ENCODE measurements at regions not wholly inside any gene's neighbourhood (a gene's known extent, or its start where the extent isn't known, plus 50 kb on each side); places are given as distances from the start of the nearest gene placed in this dataset.
"Not testable (repeated sequence)": the region's sequence is repeated elsewhere in the genome, so short reads cannot be mapped to it uniquely, and the experiment has no call there.

DNA sequence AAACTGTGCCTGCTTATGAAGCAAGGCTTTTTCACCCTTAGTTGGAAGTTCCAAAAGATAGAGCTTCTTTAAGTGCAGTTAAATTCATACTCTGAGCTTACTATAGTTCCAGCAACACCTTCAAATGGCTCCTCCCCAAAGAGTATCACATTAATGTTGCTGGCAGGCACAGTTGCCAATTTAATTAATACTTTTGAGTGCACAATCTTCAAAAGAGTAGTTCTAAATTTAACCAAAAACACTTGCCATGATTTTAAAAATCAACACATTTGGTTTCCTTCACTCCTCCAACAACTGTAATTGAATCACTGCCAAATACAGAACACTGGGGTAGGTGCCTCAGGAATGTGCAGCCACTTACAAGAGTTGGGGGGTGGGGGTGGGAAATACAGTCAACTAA lies 150.6 kb upstream of the UBE2E3 start:
- DNase-seq (ENCODE audit: low read depth in 3 of 3) = no peak

DNA sequence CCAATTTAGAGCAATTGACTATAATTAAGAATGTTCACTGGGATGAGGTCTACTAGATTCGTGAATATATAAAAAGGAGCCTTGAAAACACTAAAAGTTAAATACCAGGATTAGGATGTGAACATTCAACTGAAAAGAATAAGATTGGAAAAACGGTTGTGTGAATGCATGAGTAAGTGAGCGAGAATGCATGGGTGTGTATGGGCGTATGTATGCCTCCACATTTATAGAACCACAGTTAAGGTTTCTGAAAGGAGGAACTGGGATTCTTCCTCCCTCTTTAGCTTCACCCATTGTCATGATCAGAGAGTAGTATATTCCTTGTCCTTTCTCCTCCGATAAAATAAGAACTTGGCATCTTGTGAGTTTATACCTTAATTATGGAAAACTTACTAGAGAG lies 151.1 kb upstream of the UBE2E3 start:
- DNase-seq (ENCODE audit: low read depth in 3 of 3) = no peak

DNA sequence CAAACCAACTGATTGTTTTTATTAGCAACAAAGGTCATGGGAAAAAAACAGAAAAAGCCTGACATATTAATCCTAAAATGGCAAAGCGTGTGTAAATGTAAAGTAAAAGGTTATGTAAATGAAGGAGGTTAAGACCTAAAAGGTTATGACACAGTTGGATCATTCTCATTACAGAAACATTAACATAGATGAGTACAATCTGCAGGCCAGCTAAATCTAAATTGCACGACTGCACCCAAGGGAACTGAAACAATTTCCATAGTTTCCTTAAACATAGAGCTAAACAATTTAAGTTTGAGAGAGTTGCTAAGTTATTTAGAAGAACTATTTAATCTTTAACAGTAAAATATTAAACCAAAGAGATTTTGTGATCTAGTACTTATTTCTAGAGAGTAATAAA lies 151.6 kb upstream of the UBE2E3 start:
- no peak for DNase-seq (ENCODE audit: low read depth in 3 of 3)

DNA sequence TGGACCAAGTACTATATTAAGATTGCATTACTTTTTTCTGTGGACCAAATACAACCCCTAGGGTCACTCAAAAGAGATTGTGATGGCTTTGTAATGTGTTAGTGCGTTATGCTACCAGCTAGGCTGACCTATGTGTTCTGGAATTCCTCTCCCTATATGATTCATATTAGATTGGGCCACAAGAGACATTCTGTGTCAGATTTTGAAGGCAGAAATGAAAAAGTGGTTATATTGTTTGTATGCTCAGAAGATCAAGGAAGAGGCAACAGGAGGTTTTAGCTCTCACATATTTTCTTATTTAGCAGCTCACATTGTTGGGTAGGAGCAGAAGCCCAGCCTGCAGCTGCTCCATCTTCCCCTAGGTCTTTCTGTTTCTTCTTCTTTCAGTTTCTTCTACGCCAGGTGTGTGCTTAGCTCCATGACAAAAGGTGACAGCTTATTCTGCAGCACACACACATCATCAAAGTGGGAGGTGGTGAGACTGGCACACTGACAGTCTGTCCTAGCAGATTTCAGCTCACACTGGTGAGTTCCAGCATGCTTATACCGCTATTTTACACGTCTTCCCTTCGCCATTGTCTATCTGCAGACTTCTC lies 156.8 kb upstream of the UBE2E3 start:
- DNase-seq (ENCODE audit: low read depth in 3 of 3) = no peak

DNA sequence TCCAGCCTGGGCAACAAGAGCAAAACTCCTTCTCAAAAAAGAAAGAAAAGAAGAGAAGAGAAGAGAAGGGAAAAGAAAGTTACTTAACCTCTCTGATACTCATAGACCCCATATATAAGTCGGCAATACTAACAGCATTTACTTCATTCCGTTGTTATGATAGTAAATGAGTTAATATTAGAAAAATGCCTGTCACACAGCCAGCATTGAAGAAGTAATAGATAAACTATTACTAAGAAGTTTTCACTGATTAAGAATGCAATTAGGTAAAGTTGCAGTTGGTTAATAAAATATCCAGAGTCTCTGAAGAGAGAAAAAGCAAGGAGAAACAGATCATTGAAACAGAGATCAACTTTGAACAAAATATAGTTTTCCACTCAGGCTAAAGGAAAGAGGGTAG lies 161.3 kb upstream of the UBE2E3 start:
- DNase-seq (ENCODE audit: low read depth in 3 of 3) = no peak

DNA sequence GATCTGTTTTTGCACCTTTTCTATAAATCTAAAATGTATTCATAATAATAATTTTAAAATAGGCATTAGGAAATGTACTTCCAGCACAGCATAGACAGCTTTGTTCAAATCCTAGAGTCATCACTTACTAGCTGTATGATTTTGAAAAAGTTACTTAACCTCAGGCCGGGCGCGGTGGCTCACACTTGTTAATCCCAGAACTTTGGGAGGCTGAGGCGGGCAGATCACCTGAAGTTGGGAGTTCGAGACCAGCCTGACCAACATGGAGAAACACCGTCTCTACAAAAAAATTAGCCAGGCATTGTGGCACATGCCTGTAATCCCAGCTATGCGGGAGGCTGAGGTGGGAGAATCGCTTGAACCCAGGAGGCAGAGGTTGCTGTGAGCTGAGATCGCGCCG lies 161.7 kb upstream of the UBE2E3 start:
- DNase-seq (ENCODE audit: low read depth in 3 of 3) = not testable (repeated sequence)

DNA sequence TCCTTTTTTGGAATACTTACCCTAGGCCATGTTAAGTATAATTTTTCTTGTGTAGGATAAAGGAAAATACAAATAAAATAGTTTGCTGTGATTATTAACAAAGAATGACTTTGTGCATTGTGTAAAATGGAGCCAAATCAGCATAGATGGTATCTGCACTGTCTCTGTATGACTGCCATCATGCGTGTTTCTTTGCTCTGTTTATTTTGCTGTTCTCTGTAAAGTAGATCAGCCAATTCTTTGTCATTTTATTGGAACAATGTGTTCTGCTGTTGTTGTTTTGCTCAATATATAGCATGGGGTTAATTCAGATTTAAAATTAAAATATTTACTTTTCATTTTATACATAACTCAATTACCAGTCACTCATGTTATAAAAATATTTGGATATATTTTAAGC lies 181.3 kb upstream of the UBE2E3 start:
- no peak for DNase-seq (ENCODE audit: low read depth in 3 of 3)

DNA sequence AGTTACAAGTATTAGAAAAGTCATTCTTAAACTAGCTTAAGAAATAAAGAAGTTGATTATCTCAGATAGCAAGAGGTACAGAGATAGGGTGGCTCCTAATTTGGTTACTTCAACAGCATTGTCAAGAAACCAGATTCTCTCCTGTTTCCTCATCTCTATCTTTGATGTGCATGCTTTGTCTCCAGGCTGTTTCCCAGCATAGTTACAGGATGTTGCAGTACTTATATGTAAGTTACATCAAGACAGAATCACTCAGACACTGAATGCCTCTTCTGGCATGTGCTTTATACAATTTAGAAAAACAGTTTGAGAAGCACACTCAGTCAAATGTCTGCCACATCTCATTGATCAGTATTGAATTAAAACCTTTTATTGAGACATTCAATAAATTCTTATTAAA lies 189.5 kb upstream of the UBE2E3 start:
- no peak for DNase-seq (ENCODE audit: low read depth in 3 of 3)

DNA sequence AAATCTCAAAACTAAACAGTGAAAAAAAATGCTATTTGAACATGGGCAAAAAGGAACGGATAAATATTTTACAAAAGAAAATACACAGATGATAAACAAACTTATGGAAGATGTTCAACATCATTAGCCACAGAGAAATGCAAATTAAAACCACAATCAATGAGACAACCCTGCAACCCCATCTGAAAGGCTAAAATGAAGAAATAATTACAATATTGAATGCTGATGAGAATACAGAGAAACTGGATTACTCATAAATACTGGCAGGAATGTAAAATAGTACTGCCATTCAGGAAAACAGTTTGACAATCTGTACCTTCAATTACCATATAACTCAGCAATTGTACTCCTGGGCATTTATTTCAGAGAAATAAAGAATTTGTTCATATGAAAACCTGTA lies 193.1 kb upstream of the UBE2E3 start:
- no peak for DNase-seq (ENCODE audit: low read depth in 3 of 3)

DNA sequence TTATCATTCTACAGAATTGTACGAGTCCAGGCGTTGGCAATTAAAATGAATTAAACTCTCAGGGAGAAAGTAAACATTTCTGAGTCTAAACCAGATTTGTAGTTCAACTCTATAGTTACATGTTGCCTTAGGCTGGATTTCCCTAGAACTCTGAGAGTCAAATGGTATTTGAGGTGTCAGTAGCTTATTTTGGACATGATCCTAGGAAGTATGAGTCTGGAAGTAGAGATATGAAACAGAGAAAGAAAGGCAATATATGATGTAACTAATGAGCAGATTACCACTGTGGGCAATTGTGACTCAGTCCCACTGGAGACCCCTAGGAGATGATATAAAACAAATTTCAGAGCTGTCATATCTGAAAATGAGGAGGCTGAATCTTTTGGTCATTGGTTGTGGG lies 199.1 kb upstream of the UBE2E3 start:
- DNase-seq (ENCODE audit: low read depth in 3 of 3) = no peak

DNA sequence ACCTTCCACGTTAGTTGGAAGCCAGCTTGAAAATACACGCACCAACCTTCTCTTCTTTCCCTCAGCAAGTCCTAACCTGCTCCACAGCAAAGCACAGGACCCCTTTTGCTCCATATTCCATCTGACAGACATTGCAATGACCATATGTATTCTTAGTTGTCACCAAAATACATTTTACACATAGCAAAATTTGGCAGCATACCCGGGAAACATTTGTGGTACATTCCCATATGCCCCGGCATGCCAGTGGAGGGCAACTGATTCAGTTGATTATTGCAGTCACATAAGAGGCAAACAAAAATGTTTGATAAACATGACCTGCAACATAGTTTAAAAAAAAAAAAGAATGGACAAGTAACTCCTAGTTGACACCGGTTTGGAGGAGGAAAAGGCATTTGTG lies 202.1 kb upstream of the UBE2E3 start:
- no peak for DNase-seq (ENCODE audit: low read depth in 3 of 3)

DNA sequence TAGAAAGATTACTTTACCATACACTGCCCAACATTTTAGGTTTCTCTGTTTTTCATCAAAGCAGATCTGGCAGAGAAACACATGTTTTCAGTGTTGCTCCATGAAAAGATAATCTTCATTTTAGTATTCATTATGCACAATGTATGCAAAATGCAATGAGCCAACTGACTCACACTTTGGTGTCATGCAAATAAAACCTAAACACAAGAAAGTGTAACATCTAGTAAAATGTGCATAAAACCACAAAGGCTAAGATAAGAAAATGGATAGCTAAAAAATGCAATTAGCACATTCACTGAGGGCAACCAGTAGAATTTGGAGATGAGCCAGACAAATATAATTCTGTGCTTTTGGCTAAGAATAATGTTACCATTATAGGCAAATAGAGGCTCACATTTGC lies 203.5 kb upstream of the UBE2E3 start:
- DNase-seq (ENCODE audit: low read depth in 3 of 3) = no peak

DNA sequence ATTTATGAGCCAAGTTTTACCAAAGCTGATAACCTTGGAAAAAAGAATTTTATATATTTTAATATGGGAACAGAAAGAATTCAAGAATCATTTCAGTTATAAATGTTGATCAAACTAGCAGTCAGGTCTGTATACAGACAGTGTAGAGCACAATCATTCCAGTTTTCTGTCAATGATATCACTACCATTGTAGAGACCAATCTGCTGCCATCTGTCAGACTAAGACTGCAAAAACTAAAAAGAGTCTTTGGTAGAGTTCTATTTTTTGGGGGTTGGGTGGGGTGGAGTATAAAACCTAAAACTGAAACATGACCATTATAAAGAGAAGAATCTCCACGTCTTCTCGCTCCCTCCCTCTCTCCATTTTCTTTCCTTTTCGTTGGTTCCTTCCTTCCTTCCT lies 204.7 kb upstream of the UBE2E3 start:
- DNase-seq (ENCODE audit: low read depth in 3 of 3) = no peak

DNA sequence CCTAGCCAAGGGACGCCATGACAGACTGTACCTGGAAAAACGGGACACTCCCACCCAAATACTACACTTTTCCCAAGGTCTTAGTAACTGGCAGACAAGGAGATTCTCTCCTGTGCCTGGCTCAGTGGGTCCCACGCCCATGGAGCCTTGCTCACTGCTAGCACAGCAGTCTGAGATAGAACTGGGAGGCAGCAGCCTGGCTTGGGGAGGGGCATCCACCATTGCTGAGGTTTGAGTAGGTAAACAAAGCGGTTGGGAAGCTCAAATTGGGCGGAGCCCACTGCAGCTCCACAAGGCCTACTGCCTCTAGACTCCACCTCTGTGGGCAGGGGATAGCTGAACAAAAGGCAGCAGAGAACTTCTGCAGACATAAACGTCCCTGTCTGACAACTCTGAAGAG lies 215.1 kb upstream of the UBE2E3 start:
- DNase-seq (ENCODE audit: low read depth in 3 of 3) = not testable (repeated sequence)

DNA sequence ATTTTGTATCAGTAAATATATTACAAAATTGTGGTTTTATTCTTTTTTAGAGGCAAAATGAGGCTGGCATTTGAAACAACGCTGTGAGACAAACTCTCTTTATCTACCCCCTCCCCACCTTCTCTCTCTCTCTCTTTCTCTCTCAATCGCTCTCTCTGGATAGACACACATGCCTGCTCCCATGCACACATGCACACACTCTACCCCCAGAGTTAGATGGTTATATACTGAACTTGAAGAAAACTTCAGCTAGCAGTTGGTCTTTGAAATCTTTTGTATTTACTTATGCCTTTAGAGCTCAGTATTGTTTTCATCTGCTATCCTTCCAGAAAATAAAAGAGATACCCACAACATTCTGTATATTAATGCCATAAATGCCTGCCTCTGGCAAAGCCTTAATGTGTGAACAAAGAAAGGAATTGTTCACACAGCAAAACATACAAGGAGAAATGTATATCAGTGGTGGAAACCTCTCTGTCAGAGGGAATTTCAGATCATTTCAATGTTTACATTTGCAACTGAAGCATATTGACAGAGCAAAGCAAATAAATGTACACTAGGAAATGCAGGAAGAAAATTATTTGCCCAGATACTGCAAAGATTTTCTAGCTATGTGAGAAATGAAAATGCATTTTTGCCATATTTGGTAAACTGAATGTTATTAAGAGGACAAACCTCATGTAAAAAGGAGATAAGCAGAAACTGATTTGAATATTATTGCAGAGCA lies 217.0 kb upstream of the UBE2E3 start:
- DNase-seq (ENCODE audit: low read depth in 3 of 3) = no peak

DNA sequence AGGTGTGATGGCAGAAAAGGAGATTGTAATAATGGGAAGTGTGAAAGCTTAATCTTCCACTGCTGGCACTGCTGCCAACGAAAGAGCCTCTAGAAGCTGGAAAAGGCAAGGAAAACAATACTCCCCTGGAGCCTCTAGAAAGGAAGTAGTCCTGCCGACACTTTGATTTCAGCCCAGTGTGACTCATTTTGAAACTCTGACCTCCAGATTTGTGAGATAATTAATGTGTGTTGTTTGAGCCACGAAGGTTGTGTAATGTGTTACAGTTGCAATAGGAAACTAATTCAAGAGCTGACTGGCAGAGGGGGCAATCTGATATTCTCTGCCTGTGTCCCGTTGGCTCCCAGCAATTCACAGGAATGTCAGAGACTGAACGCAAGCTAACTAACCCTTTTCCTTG lies 219.2 kb upstream of the UBE2E3 start:
- no peak for DNase-seq (ENCODE audit: low read depth in 3 of 3)

DNA sequence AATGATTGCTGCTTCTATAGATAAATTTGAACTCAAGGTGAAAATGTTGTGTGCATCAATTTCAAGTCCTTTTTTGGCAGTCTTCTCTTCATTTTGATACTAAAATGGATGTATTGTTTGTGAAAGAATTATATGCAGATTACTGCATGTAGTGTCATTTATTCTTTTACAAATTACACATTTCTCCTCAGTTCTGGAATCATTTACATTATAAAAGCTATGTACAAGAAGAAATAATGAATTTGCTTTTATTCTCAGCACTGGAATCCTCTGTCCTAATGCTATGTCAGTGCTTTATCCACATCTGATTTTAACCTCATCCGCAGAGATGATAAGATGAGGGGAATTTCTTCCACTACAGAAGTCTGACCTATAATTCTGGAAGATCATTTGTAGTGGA lies 220.8 kb upstream of the UBE2E3 start:
- no peak for DNase-seq (ENCODE audit: low read depth in 3 of 3)

DNA sequence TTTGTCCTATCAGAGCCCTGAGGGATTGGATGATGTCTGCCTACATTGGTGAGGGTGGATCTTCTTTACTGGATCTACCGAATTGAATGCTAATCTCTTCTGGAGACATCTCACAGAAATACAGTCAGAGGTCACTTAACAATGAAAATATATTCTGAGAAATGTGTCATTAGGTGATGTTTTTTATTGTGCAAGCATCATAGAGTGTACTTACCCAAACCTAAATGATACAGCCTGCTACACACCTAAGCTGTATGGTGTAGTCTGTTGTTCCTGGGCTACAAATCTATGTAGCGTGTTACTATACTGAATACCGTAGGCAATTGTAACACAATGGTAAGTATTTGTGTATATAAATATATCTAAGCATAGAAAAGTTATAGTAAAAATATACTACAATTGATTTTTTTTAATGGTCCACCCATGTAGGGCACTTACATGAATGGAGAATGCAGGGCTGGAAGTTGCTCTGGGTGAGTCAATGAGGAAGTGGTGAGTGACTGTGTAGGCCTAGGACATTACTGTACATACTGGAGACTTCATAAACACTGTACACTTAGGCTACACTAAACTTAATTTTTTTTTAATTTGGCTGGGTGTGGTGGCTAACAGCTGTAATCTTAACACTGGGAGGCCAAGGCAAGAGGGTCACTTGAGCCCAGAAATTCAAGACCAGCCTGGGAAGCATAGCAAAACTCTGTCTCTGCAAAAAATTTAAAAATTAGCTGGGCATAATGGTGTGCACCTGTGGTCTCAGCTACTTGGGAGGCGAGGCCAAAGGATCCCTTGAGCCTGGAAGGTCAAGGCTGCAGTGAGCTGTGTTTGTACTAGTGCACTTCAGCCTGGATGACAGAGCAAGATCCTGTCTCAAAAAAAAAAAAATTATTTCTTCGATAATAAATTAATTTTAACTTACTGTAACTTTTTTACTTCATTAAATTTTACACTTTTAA lies 226.3 kb upstream of the UBE2E3 start:
- no peak for DNase-seq (ENCODE audit: low read depth in 3 of 3)

DNA sequence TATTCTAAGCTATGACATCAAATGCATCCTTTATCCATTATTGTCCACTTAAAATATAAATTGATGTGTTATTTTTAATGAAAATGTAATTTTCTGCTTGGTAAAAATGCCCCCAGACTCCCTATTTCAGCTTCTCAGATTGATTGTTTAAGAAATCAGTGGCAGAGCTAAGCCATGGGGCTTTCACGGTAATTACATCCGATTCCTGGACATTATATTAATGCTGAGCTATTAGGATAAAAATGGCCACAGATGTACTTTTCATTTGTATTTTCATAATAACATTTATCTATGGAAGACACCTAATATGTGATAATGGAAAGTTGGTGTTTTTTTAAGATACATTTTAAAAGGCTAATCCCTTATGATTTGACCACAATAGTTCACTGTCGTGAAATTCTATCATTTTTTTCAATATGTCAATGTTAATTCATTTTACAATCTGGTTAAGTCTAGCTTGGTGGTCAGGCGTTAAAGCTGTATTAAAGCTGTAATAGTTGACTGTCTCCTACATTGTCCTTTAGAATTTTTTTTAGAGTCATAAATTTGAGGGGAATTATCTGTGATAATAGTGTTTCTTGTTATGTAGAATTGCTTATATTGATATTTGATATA lies 229.0 kb upstream of the UBE2E3 start:
- no peak for DNase-seq (ENCODE audit: low read depth in 3 of 3)

DNA sequence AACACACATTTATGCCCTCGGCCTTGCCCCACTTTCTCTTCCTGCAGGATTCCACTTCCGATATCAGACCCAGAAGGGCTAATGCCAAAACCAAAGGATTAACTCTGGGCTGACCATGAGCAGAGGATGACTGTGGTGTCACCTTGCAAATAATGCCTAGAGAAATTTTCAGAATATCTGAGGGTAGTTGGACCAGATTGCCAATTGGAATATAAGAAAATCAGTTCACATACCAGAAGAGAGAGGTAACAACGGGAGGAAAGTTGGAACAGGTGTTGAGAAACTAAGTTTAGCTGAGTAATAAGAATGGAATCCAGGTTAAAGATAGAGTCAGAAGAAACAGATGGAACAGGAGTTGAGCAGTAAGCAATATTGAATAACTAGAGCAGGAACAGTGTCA lies 232.7 kb upstream of the UBE2E3 start:
- no peak for DNase-seq (ENCODE audit: low read depth in 3 of 3)

DNA sequence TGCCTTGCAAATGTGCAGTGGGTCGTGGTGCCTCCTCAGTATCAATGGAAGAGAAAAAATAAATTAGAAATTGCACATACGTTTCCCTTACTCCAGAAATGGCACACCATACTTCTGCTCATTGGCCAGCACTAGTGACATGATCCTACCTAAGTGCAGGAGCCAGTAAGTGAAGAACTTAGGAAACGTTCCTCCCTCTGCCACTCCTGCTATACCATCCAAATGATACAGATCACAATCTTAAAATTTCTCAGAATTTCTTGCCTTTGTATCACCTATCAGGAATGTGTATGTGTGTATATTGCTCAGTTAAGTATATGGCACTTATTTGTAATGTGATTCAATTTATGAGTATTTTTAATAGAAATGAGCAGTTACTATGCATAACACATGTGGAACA lies 237.0 kb upstream of the UBE2E3 start:
- DNase-seq (ENCODE audit: low read depth in 3 of 3) = no peak

DNA sequence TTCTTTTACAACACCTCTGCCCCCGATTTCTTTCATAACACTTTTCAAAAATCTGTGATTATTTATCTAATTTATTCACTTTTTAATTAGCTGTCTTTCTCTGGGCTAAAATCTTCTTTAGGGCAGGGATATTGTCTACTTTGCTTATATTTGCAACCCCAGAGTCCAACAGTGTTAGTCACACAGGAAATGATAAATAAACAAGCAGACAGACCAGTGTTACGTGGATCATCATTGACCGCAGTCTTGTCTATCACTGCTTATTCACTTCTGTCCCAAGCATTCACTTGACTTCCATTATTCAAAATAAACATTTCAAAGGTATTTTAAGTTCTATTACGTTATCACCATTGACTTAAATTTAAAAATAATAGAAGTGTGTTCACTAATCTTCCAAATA lies 237.6 kb upstream of the UBE2E3 start:
- no peak for DNase-seq (ENCODE audit: low read depth in 3 of 3)

Measured in stimulated activated CD4-positive, alpha-beta T cell treated with anti-CD3 and anti-CD28 coated beads, TNF-alpha, amount 100 ng/mL, for 48 hours (primary cell).